ACC112 (cell line): ENCODE measurements at regions not wholly inside any gene's neighbourhood (a gene's known extent, or its start where the extent isn't known, plus 50 kb on each side); places are given as distances from the start of the nearest gene placed in this dataset.

ENCODE experiments used
- H2AFZ ChIP-seq: fragments of 200-600 bp; sonication (generic); one replicate; pipeline ENCODE4 v1.6.0; 2017; ENCODE audit warnings: antibody characterized with exemption, low read length; ENCODE audit not compliant: unreplicated experiment
- H3K27ac ChIP-seq: fragments of 200-600 bp; sonication (generic); 2 replicates; pipeline ENCODE4 v1.5.1; 2014; ENCODE audit warnings: low read depth, mild to moderate bottlenecking, antibody characterized with exemption, low read length, moderate library complexity
- H3K27me3 ChIP-seq: fragments of 200-600 bp; sonication (generic); 2 replicates; pipeline ENCODE4 v1.6.1; 2014; ENCODE audit warnings: mild to moderate bottlenecking, antibody characterized with exemption, low read length, moderate library complexity, mixed read lengths; ENCODE audit not compliant: insufficient read depth
- H3K36me3 ChIP-seq: fragments of 200-600 bp; sonication (generic); 2 replicates; pipeline ENCODE4 v1.6.1; 2016; ENCODE audit warnings: mild to moderate bottlenecking, antibody characterized with exemption, low read length, moderate library complexity, mixed read lengths; ENCODE audit not compliant: insufficient read depth
- H3K4me1 ChIP-seq: fragments of 200-600 bp; sonication (generic); one replicate; pipeline ENCODE4 v1.6.1; 2016; ENCODE audit warnings: low read length, mixed read lengths; ENCODE audit not compliant: insufficient read depth, unreplicated experiment, control insufficient read depth
- H3K4me3 ChIP-seq: fragments of 200-600 bp; sonication (generic); 2 replicates; pipeline ENCODE4 v1.5.1; 2014; ENCODE audit warnings: mild to moderate bottlenecking, low read depth, low read length
- H3K79me2 ChIP-seq: fragments of 200-600 bp; sonication (generic); one replicate; pipeline ENCODE4 v1.6.0; 2016; ENCODE audit warnings: low read length; ENCODE audit not compliant: control insufficient read depth, unreplicated experiment, insufficient read depth

DNA sequence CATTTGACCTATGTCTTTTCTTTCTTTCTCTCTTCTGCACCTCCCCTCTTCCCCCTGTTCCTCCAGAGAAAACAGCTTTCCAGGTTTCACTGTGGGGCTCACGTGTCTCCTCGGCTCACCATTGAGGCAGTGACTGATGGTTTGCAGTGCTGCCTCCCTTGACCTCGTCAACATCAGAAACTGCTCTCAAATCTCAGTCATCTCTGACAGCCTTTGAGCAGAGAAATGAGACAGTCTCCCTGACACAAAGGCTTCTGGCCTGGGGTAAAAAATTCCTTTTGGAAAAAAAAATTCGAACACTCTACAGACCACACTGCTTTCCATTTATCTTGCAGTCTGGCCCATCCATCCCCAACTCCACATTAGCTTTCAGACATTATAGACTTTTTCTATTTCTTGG is 450.0 kb downstream of the TFAP2B start:
- Histone ChIP-seq H3K4me3 (no peak overlapping the region), H2AFZ (no peak overlapping the region), H3K36me3 (no peaks in the 10 kb centered on the region), H3K4me1 (no peaks in the 10 kb centered on the region), H3K27me3 (no peaks in the 10 kb centered on the region), H3K27ac (no peak overlapping the region), H3K79me2 (no peaks in the 10 kb centered on the region)

DNA sequence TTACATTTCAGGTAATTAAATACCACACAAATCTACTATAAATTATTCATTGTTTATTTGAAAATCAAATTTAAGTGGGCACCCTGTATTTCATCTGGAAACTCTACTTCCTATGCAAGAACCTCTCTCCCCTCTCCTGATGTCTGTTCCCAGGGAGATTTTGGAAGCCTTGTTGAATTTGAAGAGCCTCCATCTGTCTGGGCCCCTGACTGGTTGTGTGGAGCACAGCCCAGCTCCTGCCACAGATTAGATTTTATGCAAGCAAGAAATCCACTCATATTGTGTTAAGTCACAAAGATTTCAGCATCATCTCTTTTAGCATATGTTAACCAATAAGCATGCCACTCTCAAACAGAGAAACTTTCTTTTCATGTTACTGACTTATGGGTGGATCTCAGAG is 451.2 kb downstream of the TFAP2B start:
- H3K79me2 ChIP-seq: no peaks in the 10 kb centered on the region
- H2AFZ ChIP-seq: no peak overlapping the region
- no peaks in the 10 kb centered on the region for H3K36me3 ChIP-seq
- H3K27ac ChIP-seq: no peak overlapping the region
- no peaks in the 10 kb centered on the region for H3K27me3 ChIP-seq
- H3K4me3 ChIP-seq: no peak overlapping the region
- H3K4me1 ChIP-seq: no peaks in the 10 kb centered on the region

DNA sequence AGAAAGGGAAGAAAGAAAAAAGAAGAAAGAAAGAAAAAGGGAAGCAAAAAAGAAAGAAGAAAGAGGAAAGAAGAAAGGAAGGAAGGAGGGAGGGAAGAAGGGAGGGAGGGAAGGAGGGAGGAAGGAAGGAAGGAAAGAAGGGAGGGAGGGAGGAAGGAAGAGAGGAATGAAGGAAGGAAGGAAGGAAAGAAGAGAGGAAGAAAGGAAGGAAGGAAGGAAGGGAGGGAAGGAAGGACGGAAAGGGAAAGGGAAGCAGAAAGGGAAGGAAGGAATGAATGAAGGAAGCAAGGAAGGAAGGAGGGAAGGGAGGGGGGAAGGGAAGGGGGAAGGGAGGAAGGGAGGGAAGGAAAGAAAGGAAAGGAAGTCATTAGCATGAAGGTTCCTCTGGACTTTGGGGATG is 452.9 kb downstream of the TFAP2B start:
- Histone ChIP-seq H3K36me3 (no peaks in the 10 kb centered on the region), H3K4me1 (no peaks in the 10 kb centered on the region), H3K4me3 (no peak overlapping the region), H2AFZ (no peak overlapping the region), H3K27me3 (no peaks in the 10 kb centered on the region), H3K27ac (no peak overlapping the region), H3K79me2 (no peaks in the 10 kb centered on the region)

DNA sequence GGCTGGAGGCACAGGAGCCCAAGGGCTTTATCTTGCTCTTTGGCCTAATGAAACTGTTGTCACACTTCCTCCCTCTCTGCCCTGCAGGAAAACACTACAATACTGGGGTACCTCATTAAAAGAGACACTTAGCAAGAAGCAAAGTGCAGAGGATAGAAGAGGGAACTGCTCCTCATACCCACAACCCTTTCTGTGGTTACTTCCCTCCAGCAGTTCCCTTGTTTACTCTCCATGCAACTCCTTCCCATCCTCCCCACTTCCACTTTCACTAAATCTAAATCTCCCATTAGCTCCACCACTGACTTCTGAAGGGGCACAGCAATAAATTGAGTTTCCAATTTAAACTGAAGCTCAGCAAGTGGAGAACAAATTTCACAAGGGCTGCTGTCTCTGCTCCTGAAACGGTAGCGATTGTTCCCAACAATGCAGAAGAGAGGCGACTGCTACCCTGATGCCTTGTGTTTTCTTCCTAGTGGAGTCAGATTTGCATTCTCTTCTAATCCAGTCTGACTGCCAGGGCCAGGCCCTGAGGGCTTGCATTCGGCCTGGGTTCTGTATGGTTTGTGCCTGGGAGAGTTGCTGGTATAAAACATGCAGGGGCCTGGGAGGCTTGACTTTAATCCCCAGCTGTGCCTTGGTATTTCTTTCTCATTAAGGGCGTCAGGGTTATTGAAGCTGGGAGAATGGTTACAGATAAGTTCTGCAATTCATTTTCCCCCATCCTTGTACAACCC is 454.7 kb downstream of the TFAP2B start:
- Histone ChIP-seq H3K27ac (no peak overlapping the region), H2AFZ (no peak overlapping the region), H3K36me3 (no peaks in the 10 kb centered on the region), H3K27me3 (no peaks in the 10 kb centered on the region), H3K4me3 (no peak overlapping the region), H3K79me2 (no peaks in the 10 kb centered on the region), H3K4me1 (no peaks in the 10 kb centered on the region)

DNA sequence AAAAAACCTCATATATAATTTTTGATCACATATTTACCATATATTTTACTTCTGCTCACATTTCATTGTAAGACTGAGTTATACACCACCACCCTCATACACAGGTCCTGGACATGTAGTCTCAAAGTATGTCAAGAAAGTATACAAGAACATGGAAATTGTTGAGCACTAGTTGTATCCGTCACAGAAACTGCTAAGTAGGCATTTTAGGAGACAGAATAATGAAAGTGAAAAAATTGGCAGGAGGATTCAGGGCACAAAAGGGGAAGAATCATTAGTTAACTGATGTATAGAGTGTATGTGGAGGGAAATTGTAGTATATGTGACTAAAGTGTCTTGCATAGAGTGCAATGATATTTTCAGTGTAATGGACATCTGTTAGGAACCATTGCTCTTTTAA is 458.8 kb downstream of the TFAP2B start:
- Histone ChIP-seq H3K27ac (no peak overlapping the region), H3K79me2 (no peaks in the 10 kb centered on the region), H2AFZ (no peak overlapping the region), H3K4me3 (no peak overlapping the region), H3K4me1 (no peaks in the 10 kb centered on the region), H3K36me3 (no peaks in the 10 kb centered on the region), H3K27me3 (no peaks in the 10 kb centered on the region)

DNA sequence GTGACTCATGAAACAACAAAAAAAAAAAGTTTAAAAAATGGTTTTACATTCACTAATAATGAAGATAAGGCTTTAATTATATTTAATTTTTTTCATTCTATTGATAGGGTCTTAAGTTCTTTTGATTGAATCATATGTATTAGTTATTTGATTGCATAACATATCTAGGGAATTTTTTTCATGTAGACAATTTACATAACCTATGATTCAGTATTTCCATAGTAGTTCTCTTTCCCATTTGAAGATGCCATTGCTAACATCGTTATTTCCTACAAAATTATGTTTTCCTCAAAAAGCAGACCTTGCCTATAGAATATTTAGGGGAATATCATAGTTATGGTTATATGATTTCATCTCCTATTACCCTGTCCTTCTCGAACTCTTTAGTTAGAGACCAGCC is 463.4 kb downstream of the TFAP2B start:
- no peak overlapping the region for H2AFZ ChIP-seq
- H3K4me1 ChIP-seq: no peaks in the 10 kb centered on the region
- H3K27me3 ChIP-seq: no peaks in the 10 kb centered on the region
- H3K79me2 ChIP-seq: no peaks in the 10 kb centered on the region
- H3K27ac ChIP-seq: no peak overlapping the region
- no peak overlapping the region for H3K4me3 ChIP-seq
- H3K36me3 ChIP-seq: no peaks in the 10 kb centered on the region

DNA sequence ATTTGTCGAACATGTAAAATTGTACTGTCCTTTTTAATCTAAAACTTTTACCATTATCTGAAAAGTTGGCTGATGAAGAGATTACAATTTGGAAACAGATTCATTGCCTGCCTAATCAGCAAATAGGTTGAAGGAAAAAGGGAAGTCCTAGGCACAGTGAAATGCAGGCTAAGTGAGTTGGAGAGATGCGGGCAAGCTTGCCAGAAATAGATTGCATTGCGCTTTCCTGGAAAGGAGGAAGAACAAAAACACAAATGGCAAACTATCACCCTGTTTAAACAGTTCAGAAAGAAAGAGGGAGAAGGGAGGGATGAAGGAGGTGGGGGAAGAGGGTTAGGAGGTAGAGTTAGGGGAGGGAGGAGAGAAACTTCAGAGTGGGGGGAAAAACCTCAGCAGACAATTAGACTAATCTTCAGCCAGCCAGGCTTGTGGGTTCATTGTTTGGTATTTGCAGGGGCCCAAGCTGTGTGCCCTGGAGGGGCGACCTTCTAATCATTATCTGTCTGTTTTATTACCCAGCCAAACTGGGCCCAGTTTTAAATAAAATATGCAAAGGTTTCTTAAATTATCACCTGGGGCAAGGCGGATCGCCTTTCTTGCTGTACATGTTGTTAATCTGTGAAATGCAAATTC is 465.2 kb downstream of the TFAP2B start:
- H3K36me3 ChIP-seq: no peaks in the 10 kb centered on the region
- no peaks in the 10 kb centered on the region for H3K4me1 ChIP-seq
- no peaks in the 10 kb centered on the region for H3K27me3 ChIP-seq
- H2AFZ ChIP-seq: no peak overlapping the region
- H3K4me3 ChIP-seq: no peak overlapping the region
- H3K79me2 ChIP-seq: no peaks in the 10 kb centered on the region
- H3K27ac ChIP-seq: no peak overlapping the region

DNA sequence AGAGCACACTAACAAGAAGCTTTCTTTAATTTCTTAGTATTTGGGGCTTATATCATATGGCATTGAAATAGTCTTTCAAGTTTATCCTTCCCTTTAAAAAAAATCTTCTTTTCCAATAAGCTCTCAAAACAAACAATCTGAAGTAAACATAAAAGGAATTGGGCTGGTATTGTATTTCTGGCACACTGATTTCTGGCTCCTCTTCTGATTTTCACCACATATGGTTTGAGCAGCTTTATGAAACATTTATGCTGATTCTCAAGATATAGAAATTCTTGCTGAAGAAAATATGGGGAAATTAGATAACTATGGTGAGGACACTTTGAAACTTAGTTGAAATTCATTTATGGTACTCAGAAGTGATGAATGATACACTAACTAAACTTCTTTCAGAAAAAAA is 467.2 kb downstream of the TFAP2B start:
- H3K27ac ChIP-seq: no peak overlapping the region
- H3K36me3 ChIP-seq: no peaks in the 10 kb centered on the region
- H3K79me2 ChIP-seq: no peaks in the 10 kb centered on the region
- H3K27me3 ChIP-seq: no peaks in the 10 kb centered on the region
- H3K4me1 ChIP-seq: no peaks in the 10 kb centered on the region
- no peak overlapping the region for H2AFZ ChIP-seq
- H3K4me3 ChIP-seq: no peak overlapping the region

DNA sequence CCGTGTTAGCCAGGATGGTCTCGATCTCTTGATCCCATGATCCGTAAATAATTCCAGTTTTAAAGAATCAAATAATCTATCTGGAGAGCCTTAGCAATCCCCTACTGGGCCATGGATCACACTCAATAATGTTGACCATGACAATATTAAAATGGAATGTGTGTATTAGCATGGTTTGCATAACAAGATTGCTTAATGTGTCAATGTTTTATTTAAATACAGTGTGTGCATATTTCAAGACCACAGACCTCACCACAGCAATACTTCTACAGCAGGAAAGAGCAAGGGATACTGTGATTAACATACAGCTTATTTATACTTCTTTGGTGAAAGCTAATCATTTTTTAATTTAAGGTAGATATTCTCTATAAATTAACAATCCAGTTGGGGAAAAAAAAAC is 470.4 kb downstream of the TFAP2B start:
- H3K4me3 ChIP-seq: no peak overlapping the region
- no peaks in the 10 kb centered on the region for H3K36me3 ChIP-seq
- H3K27me3 ChIP-seq: no peaks in the 10 kb centered on the region
- H3K4me1 ChIP-seq: no peaks in the 10 kb centered on the region
- H2AFZ ChIP-seq: no peak overlapping the region
- H3K27ac ChIP-seq: no peak overlapping the region
- H3K79me2 ChIP-seq: no peaks in the 10 kb centered on the region

DNA sequence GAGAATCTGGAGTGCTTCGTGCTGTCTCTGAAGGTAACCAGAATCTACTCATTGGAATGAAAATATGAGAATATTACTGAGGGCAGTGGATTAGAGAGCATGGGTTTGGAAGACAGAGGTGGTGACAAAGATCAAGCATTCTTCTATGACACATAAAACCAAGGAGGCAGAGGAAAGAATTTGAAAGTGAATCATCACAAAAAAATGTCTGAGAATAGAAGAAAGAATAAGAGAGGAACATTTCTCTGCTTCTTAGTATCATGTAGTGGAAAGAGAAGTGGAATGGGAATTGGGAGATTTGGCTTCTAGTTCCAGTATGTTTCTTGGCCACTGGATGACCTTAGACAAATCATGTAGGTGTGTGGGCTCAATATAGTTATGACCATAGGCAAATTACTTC is 474.0 kb downstream of the TFAP2B start:
- Histone ChIP-seq H2AFZ (no peak overlapping the region), H3K79me2 (no peaks in the 10 kb centered on the region), H3K27me3 (no peaks in the 10 kb centered on the region), H3K27ac (no peak overlapping the region), H3K36me3 (no peaks in the 10 kb centered on the region), H3K4me3 (no peak overlapping the region), H3K4me1 (no peaks in the 10 kb centered on the region)

DNA sequence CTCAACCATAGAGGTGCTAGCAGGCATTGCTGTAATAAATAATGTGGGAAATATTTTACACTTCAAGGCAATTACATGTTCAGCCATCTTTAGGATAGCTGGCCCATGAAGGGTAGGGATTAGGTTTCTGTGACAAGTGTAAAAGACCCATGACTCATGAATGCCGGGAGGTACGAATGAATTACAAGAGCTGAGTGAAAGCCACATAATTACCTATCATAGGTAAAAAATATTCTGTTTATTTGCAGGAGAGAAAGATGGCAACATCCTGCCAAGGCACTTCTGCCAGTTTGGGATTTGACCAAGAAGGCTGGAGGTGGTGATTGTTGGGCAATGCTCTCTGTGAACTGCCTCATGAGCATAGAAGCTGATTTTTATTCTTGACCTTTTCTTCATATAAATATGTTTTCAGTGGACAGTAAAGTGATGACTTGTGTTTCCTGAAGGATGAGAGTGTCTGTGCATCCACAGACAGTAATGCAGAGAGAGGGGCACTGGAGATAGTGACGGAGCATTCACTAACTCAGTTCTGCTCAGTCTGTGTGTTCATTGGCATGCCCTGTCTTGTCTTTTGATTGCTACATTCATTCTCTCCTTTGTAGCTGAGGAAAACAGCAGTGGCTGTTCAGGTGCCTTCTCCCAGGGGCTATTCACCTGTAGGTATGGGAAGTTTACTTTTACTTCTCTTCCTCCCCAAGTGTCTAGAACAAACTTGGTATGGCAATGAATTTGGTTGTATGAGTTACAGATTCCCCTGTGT is 481.1 kb downstream of the TFAP2B start:
- H3K4me1 ChIP-seq: no peaks in the 10 kb centered on the region
- no peaks in the 10 kb centered on the region for H3K27me3 ChIP-seq
- H3K36me3 ChIP-seq: no peaks in the 10 kb centered on the region
- H2AFZ ChIP-seq: no peak overlapping the region
- H3K27ac ChIP-seq: no peak overlapping the region
- no peak overlapping the region for H3K4me3 ChIP-seq
- H3K79me2 ChIP-seq: no peaks in the 10 kb centered on the region
